Loucy (cell line): ENCODE measurements at regions not wholly inside any gene's neighbourhood (a gene's known extent, or its start where the extent isn't known, plus 50 kb on each side); places are given as distances from the start of the nearest gene placed in this dataset.

Source experiments
- CTCF ChIP-seq: fragments of 200-600 bp; sonication (generic); conservative IDR thresholded peaks from 2 replicates; pipeline ENCODE4 v1.5.1; 2014; ENCODE audit warnings: mild to moderate bottlenecking, antibody characterized with exemption, low read length
- EZH2phosphoT487 ChIP-seq: fragments of 200-600 bp; IDR thresholded peaks from 2 replicates; pipeline ENCODE4 v1.6.1; 2018; ENCODE audit warnings: antibody characterized with exemption, mild to moderate bottlenecking, moderate library complexity, borderline replicate concordance

GRCh38 chr2:216956820-216957493 lies 97.1 kb upstream of the TNP1 start:
- no peak for TF ChIP-seq CTCF
- no peak for TF ChIP-seq EZH2phosphoT487
